Endothelial cell of umbilical vein (primary cell): ENCODE measurements at regions not wholly inside any gene's neighbourhood (a gene's known extent, or its start where the extent isn't known, plus 50 kb on each side); places are given as distances from the start of the nearest gene placed in this dataset.

Source experiments
- BruUV-seq: library from RNA; stranded (reverse); fragments of 400-500 nt; replicated peaks from 2 replicates; lab custom pipeline; 2021; lab: Mats Ljungman, UMichigan
- CTCF ChIA-PET: fragments of 300-600, 350-600 bp; sonication (Branson Sonifier 250); formaldehyde crosslinking; loops from one replicate; lab custom pipeline; 2021; ENCODE audit warnings: antibody characterized with exemption, inconsistent platforms; lab: Charles Lee
- POLR2A ChIA-PET: fragments of 300-600, 350-600 bp; sonication (Branson Sonifier 250); formaldehyde crosslinking; loops from one replicate; lab custom pipeline; 2021; ENCODE audit warnings: antibody characterized with exemption, inconsistent platforms; lab: Charles Lee
- DNase-seq: peaks from one replicate; pipeline ENCODE4 v3.0.0-alpha.2; 2011; ENCODE audit warnings: low read depth, low spot score
- FAIRE-seq: peaks from 2 replicates; lab custom pipeline; 2011; peaks lifted over from hg19 to GRCh38; lab: Jason Lieb, UNC
- H2AFZ ChIP-seq: 2 replicates; pipeline ENCODE4 v1.6.0; 2012; ENCODE audit warnings: low read depth, low read length, control low read depth, inconsistent platforms
- H3K27ac ChIP-seq: 2 replicates; pipeline ENCODE4 v1.5.1; 2011; ENCODE audit warnings: low read depth, mild to moderate bottlenecking, control low read depth, low read length, moderate library complexity; ENCODE audit not compliant: insufficient read depth
- H3K27me3 ChIP-seq, 2 experiments: 2 replicates each; pipeline versions ENCODE4 v1.6.0 to v1.6.1; 2011; ENCODE audit warnings: low read length in 2 of 2, mixed read lengths in 1 of 2; ENCODE audit not compliant: control insufficient read depth in 2 of 2, insufficient read depth in 2 of 2
- H3K36me3 ChIP-seq, 2 experiments: 2 replicates in 1 of 2; 3 replicates in 1 of 2; pipeline ENCODE4 v1.5.1; 2011; ENCODE audit warnings: low read length in 2 of 2, mild to moderate bottlenecking in 1 of 2, moderate library complexity in 1 of 2; ENCODE audit not compliant: control insufficient read depth in 2 of 2, insufficient read depth in 2 of 2; ENCODE audit errors: extremely low read depth in 1 of 2
- H3K4me1 ChIP-seq: 3 replicates; pipeline ENCODE4 v1.5.1; 2011; ENCODE audit warnings: mild to moderate bottlenecking, low read length; ENCODE audit not compliant: control insufficient read depth, insufficient read depth; ENCODE audit errors: extremely low read depth
- H3K4me2 ChIP-seq: 2 replicates; pipeline ENCODE4 v1.6.1; 2011; ENCODE audit warnings: low read length, control low read depth, mixed read lengths; ENCODE audit not compliant: insufficient read depth
- H3K4me3 ChIP-seq, 3 experiments: fragments of 200-600 bp in 1 of 3; sonication (generic), shearing (Covaris generic) in 1 of 3; replicated peaks in 1 of 3; 2 replicates each; pipeline ENCODE4 v1.5.1; 2011 to 2016; ENCODE audit warnings: control low read depth in 3 of 3, low read length in 3 of 3, mild to moderate bottlenecking in 2 of 3, inconsistent platforms in 1 of 3, low read depth in 1 of 3, moderate library complexity in 1 of 3; ENCODE audit not compliant: insufficient read depth in 1 of 3
- H3K79me2 ChIP-seq: 2 replicates; pipeline ENCODE4 v1.6.0; 2012; ENCODE audit warnings: low read length, inconsistent platforms; ENCODE audit not compliant: control insufficient read depth, insufficient read depth
- H3K9ac ChIP-seq: replicated peaks from 2 replicates; pipeline ENCODE3; 2011; ENCODE audit warnings: low read length, control low read depth; ENCODE audit not compliant: insufficient read depth; ENCODE audit errors: extremely low read depth
- H3K9me1 ChIP-seq: replicated peaks from 3 replicates; pipeline ENCODE4 v1.6.0; 2011; ENCODE audit warnings: mild to moderate bottlenecking, low read length; ENCODE audit not compliant: control insufficient read depth, insufficient read depth; ENCODE audit errors: extremely low read depth
- H3K9me3 ChIP-seq: replicated peaks from 2 replicates; pipeline ENCODE4 v1.5.1; 2012; ENCODE audit warnings: low read length, inconsistent platforms; ENCODE audit not compliant: control insufficient read depth, insufficient read depth
- H4K20me1 ChIP-seq: replicated peaks from 2 replicates; pipeline ENCODE3; 2011; ENCODE audit warnings: mild to moderate bottlenecking, low read length; ENCODE audit not compliant: control insufficient read depth, insufficient read depth; ENCODE audit errors: extremely low read depth
- EZH2 ChIP-seq: IDR thresholded peaks from 2 replicates; pipeline ENCODE4 v1.6.1; 2012; ENCODE audit warnings: borderline replicate concordance, low read depth, mild to moderate bottlenecking, moderate library complexity, low read length, inconsistent platforms; ENCODE audit not compliant: severe bottlenecking
- FOS ChIP-seq: IDR thresholded peaks from 2 replicates; pipeline ENCODE4 v1.6.1; 2011; ENCODE audit warnings: mild to moderate bottlenecking, low read length, moderate library complexity, borderline replicate concordance; ENCODE audit not compliant: insufficient read depth
- GATA2 ChIP-seq: IDR thresholded peaks from 2 replicates; pipeline ENCODE4 v1.7.0; 2011; ENCODE audit warnings: low read depth, mild to moderate bottlenecking, moderate library complexity, mixed read lengths, low read length; ENCODE audit not compliant: insufficient read length, insufficient read depth
- JUN ChIP-seq: IDR thresholded peaks from 2 replicates; pipeline ENCODE4 v1.6.1; 2011; ENCODE audit warnings: borderline replicate concordance, low read depth; ENCODE audit not compliant: insufficient read length, insufficient read depth
- MYC ChIP-seq: IDR thresholded peaks from one replicate; pipeline ENCODE4 v1.6.1; 2011; ENCODE audit warnings: mild to moderate bottlenecking, low read depth, low read length
- POLR2A ChIP-seq: IDR thresholded peaks from 2 replicates; pipeline ENCODE4 v1.6.1; 2012; ENCODE audit warnings: low read depth, mild to moderate bottlenecking, control low read depth, low read length
- POLR2AphosphoS5 ChIP-seq: IDR thresholded peaks from 2 replicates; pipeline ENCODE4 v1.6.1; 2012; ENCODE audit warnings: low read depth, mild to moderate bottlenecking, control low read depth, low read length, moderate library complexity; ENCODE audit not compliant: insufficient read depth
- dilution Hi-C: fragments of 300-500 bp; cut with MboI; formaldehyde crosslinking; loops from one replicate; pipeline ENCODE4 v1.15.0; 2019; ENCODE audit warnings: low sequenced_read_pairs; ENCODE audit not compliant: extremely low pct_ligation_motif_present
- intact Hi-C: fragments of 100-400 bp; cut with micrococcal nuclease; formaldehyde crosslinking; loops from one replicate; pipeline ENCODE4 v1.10.0; 2022
- TF ChIP-seq, protein P1 (sequence below), 2 donors: IDR thresholded peaks; 1 replicate in 1 of 2; 2 replicates in 1 of 2; pipeline ENCODE4 v1.5.1; 2011; ENCODE audit warnings: low read length in 2 of 2, mild to moderate bottlenecking in 2 of 2, moderate library complexity in 2 of 2, control low read depth in 1 of 2, inconsistent platforms in 1 of 2, low read depth in 1 of 2; ENCODE audit not compliant: insufficient read depth in 1 of 2; ENCODE audit errors: extremely low read depth in 1 of 2
- TF ChIP-seq, protein P2 (sequence below): IDR thresholded peaks from 2 replicates; pipeline ENCODE4 v1.6.1; 2011; ENCODE audit not compliant: insufficient read depth, insufficient read length

DNA sequence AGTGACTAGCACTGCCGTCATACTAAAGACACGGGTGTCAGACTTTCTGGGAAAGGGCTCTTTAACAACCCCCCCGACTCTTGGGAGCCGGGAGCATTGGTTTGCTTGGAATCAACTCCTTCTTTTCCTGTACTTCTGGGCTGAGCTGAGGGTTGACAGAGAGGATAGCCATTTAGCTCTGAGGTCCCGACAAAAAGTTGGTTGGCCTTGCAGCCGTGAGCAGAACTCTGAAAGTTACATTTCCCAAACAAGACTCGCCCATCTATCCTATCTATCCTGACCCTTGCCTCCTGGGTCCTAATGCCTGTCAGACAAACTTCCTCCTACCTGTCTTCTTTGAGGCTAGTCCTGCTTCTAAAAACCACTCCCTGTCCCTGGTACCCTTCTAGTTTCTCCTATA is 460.8 kb upstream of the TOM1L1 start:
- no peaks in the 10 kb centered on the region for H3K27me3 ChIP-seq
- FAIRE-seq: no peak
- intact Hi-C loops: no loop called here
- no peak overlapping the region for H2AFZ ChIP-seq
- ChIA-PET CTCF (no interaction called here), POLR2A (no interaction called here)
- H3K79me2 ChIP-seq: no peaks in the 10 kb centered on the region
- H3K9me1 ChIP-seq: no peaks in the 10 kb centered on the region
- H3K9me3 ChIP-seq: peaks cover 5% of the 10 kb centered on the region
- dilution Hi-C loops: no loop called here
- no TSS peak for BruUV-seq
- no peak overlapping the region for H3K27ac ChIP-seq
- H3K9ac ChIP-seq: no peak overlapping the region
- no peak for DNase-seq
- no peak overlapping the region for H3K4me2 ChIP-seq
- H3K4me1 ChIP-seq: no peaks in the 10 kb centered on the region
- H3K36me3 ChIP-seq: no peaks in the 10 kb centered on the region
- H4K20me1 ChIP-seq: no peaks in the 10 kb centered on the region
- no peak overlapping the region for H3K4me3 ChIP-seq
- TF ChIP-seq MYC (no peak), POLR2AphosphoS5 (no peak), FOS (no peak), EZH2 (no peak), POLR2A (no peak), GATA2 (no peak), JUN (no peak)
- TF ChIP-seq, protein P1, sequence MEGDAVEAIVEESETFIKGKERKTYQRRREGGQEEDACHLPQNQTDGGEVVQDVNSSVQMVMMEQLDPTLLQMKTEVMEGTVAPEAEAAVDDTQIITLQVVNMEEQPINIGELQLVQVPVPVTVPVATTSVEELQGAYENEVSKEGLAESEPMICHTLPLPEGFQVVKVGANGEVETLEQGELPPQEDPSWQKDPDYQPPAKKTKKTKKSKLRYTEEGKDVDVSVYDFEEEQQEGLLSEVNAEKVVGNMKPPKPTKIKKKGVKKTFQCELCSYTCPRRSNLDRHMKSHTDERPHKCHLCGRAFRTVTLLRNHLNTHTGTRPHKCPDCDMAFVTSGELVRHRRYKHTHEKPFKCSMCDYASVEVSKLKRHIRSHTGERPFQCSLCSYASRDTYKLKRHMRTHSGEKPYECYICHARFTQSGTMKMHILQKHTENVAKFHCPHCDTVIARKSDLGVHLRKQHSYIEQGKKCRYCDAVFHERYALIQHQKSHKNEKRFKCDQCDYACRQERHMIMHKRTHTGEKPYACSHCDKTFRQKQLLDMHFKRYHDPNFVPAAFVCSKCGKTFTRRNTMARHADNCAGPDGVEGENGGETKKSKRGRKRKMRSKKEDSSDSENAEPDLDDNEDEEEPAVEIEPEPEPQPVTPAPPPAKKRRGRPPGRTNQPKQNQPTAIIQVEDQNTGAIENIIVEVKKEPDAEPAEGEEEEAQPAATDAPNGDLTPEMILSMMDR (IDR thresholded peaks at IDR 0.05; ENCODE audit: extremely low read depth in 1 of 2, insufficient read depth in 1 of 2, low read depth in 1 of 2, low read length in 2 of 2): no peak
- TF ChIP-seq, protein P2, sequence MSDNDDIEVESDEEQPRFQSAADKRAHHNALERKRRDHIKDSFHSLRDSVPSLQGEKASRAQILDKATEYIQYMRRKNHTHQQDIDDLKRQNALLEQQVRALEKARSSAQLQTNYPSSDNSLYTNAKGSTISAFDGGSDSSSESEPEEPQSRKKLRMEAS: no peak
